Endothelial cell (in vitro differentiated cells): ENCODE measurements at regions not wholly inside any gene's neighbourhood (a gene's known extent, or its start where the extent isn't known, plus 50 kb on each side); places are given as distances from the start of the nearest gene placed in this dataset.

Source experiments
- DNase-seq: peaks from one replicate; pipeline ENCODE4 v3.0.0; 2021; ENCODE audit warnings: low spot score
- H3K27ac Mint-ChIP-seq: one replicate; pipeline ENCODE4 v1.8.0; 2021; ENCODE audit warnings: mixed read lengths, inconsistent platforms; ENCODE audit not compliant: unreplicated experiment
- H3K27me3 Mint-ChIP-seq: one replicate; pipeline ENCODE4 v1.8.0; 2021; ENCODE audit warnings: mild to moderate bottlenecking, moderate library complexity, mixed read lengths, inconsistent platforms; ENCODE audit not compliant: unreplicated experiment
- H3K36me3 Mint-ChIP-seq: one replicate; pipeline ENCODE4 v1.8.0; 2021; ENCODE audit warnings: mild to moderate bottlenecking, low read depth, mixed read lengths, inconsistent platforms; ENCODE audit not compliant: unreplicated experiment
- H3K4me1 Mint-ChIP-seq: one replicate; pipeline ENCODE4 v1.8.0; 2021; ENCODE audit warnings: mild to moderate bottlenecking, mixed read lengths, inconsistent platforms; ENCODE audit not compliant: unreplicated experiment
- H3K4me3 Mint-ChIP-seq: one replicate; pipeline ENCODE4 v1.8.0; 2021; ENCODE audit warnings: mild to moderate bottlenecking, mixed read lengths, inconsistent platforms; ENCODE audit not compliant: unreplicated experiment
- H3K9me3 Mint-ChIP-seq: one replicate; pipeline ENCODE4 v1.8.0; 2021; ENCODE audit warnings: mixed read lengths, inconsistent platforms; ENCODE audit not compliant: unreplicated experiment
- TF ChIP-seq, protein P1 (sequence below): fragments of 200-600 bp; sonication (generic); IDR thresholded peaks from one replicate; pipeline ENCODE4 v1.5.0; 2021; ENCODE audit warnings: antibody characterized with exemption; ENCODE audit not compliant: unreplicated experiment

- H3K4me1 Mint-ChIP-seq = no peaks in the 10 kb centered on the region
- H3K27me3 Mint-ChIP-seq = no peaks in the 10 kb centered on the region
- H3K9me3 Mint-ChIP-seq = no peaks in the 10 kb centered on the region
- H3K27ac Mint-ChIP-seq = no peak overlapping the region
- H3K36me3 Mint-ChIP-seq = no peaks in the 10 kb centered on the region
- H3K4me3 Mint-ChIP-seq = no peak overlapping the region
- TF ChIP-seq, protein P1, sequence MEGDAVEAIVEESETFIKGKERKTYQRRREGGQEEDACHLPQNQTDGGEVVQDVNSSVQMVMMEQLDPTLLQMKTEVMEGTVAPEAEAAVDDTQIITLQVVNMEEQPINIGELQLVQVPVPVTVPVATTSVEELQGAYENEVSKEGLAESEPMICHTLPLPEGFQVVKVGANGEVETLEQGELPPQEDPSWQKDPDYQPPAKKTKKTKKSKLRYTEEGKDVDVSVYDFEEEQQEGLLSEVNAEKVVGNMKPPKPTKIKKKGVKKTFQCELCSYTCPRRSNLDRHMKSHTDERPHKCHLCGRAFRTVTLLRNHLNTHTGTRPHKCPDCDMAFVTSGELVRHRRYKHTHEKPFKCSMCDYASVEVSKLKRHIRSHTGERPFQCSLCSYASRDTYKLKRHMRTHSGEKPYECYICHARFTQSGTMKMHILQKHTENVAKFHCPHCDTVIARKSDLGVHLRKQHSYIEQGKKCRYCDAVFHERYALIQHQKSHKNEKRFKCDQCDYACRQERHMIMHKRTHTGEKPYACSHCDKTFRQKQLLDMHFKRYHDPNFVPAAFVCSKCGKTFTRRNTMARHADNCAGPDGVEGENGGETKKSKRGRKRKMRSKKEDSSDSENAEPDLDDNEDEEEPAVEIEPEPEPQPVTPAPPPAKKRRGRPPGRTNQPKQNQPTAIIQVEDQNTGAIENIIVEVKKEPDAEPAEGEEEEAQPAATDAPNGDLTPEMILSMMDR = no peak
- no peak for DNase-seq
These were observed 90.5 kb upstream of the PHYHIPL start for GRCh38 chr10:59085711-59086502.

DNA sequence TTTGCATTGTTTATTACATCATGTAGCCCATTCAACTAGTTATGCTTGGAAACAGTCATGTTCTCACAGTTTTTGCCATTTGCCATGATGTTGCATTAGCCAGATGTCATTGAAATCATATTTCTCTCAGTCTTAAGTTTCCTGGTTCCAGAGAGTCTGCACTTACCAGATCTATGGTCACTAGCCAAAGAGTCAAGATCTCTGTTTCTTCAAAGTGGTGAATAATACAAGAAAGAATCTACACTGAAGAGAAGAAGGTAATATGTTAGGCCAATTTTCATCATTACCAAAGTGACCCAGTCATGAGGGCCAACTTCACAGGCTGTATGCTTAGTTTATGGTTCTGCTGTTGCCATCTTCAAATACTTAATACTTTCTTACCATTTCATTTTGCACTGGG is 89.0 kb upstream of the PHYHIPL start:
- Mint-ChIP-seq H3K4me3 (no peak overlapping the region), H3K27me3 (no peaks in the 10 kb centered on the region), H3K36me3 (no peaks in the 10 kb centered on the region), H3K9me3 (no peaks in the 10 kb centered on the region), H3K27ac (no peak overlapping the region), H3K4me1 (no peaks in the 10 kb centered on the region)
- TF ChIP-seq, protein P1 = no peak
- no peak for DNase-seq

- TF ChIP-seq, protein P1 = no peak
- no peak for DNase-seq
- Mint-ChIP-seq H3K9me3 (no peaks in the 10 kb centered on the region), H3K36me3 (no peaks in the 10 kb centered on the region), H3K4me1 (no peaks in the 10 kb centered on the region), H3K27ac (no peak overlapping the region), H3K4me3 (no peak overlapping the region), H3K27me3 (no peaks in the 10 kb centered on the region)
These were observed 87.4 kb upstream of the PHYHIPL start for GRCh38 chr10:59088912-59089573.

DNA sequence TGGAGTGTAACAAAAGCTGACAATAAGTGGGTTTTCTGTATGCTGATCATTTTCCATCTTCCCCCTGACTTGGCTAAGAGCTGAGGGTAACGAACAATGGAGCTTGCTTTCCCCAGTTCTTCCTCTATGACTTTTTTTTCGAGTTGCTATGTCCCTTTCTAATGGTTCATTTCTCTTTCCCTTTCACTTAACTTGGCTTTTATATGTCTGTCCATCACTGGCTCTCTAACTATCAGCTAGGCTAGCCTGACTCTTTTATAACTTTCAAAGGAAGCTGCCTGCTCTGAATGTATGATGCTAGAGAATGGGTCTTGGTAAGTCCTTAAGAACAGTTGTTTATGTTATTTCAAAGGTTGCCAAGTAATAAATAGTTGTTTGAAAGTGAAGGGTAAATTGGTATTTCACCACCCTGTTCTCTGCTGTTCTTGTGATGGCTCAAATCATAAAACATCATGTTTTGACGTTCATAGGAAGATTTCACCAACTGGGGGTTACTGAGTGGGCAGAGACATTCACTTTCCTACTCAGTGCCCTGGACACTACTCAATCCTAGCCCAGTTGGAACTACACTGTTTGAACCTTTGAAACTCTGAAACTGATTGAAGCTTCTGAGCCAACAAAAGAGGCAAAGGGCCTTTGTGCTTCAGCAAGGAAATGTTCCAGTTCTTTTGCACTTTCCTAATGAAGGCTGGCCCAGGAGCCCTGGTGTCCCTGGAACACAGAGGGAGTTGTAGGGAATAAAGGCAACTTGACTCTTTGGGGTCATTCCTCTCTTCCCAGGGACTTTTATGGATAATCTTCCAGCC is 85.4 kb upstream of the PHYHIPL start:
- Mint-ChIP-seq H3K4me1 (no peaks in the 10 kb centered on the region), H3K27ac (no peak overlapping the region), H3K9me3 (no peaks in the 10 kb centered on the region), H3K27me3 (no peaks in the 10 kb centered on the region), H3K4me3 (no peak overlapping the region), H3K36me3 (no peaks in the 10 kb centered on the region)
- TF ChIP-seq, protein P1 = no peak
- DNase-seq = no peak
